H1 (cell line): ENCODE measurements at regions not wholly inside any gene's neighbourhood (a gene's known extent, or its start where the extent isn't known, plus 50 kb on each side); places are given as distances from the start of the nearest gene placed in this dataset.
A peak's percentile ranks its signal among the peaks of the same experiment; 100 is the strongest.

ENCODE experiments used
- CTCF ChIA-PET: fragments of 300-600 bp; sonication (Branson Sonifier 250); formaldehyde crosslinking; loops from one replicate; lab custom pipeline; 2021; ENCODE audit not compliant: partially characterized antibody; lab: Charles Lee
- POLR2A ChIA-PET: fragments of 300-600 bp; sonication (Branson Sonifier 250); formaldehyde crosslinking; loops from one replicate; lab custom pipeline; 2021; ENCODE audit warnings: inconsistent platforms; ENCODE audit not compliant: partially characterized antibody; lab: Charles Lee
- DNase-seq, 2 experiments: peaks; one replicate each; pipeline versions ENCODE4 v3.0.0 to v3.0.0-alpha.2; 2010 to 2022; ENCODE audit warnings: low spot score in 2 of 2, low read depth in 1 of 2, mixed read lengths in 1 of 2
- FAIRE-seq: peaks from 2 replicates; lab custom pipeline; 2011; peaks lifted over from hg19 to GRCh38; lab: Jason Lieb, UNC
- H2AFZ ChIP-seq: 2 replicates; pipeline ENCODE4 v1.8.1; 2012; ENCODE audit warnings: low read length, inconsistent platforms
- H2AK5ac ChIP-seq: 2 replicates; pipeline ENCODE4 v1.6.1; 2013; ENCODE audit warnings: low read depth, low read length
- H2BK120ac ChIP-seq: replicated peaks from 2 replicates; pipeline ENCODE3; 2013; ENCODE audit warnings: low read depth, low read length, inconsistent platforms
- H2BK12ac ChIP-seq: 2 replicates; pipeline ENCODE4 v1.6.1; 2013; ENCODE audit warnings: low read depth, low read length
- H2BK15ac ChIP-seq: 2 replicates; pipeline ENCODE4 v1.6.1; 2013; ENCODE audit warnings: low read length
- H2BK20ac ChIP-seq: 2 replicates; pipeline ENCODE4 v1.6.1; 2013; ENCODE audit warnings: low read length
- H2BK5ac ChIP-seq: 2 replicates; pipeline ENCODE4 v1.6.1; 2013; ENCODE audit warnings: low read depth, low read length
- H3K14ac ChIP-seq: 2 replicates; pipeline ENCODE4 v1.6.1; 2013; ENCODE audit warnings: inconsistent platforms; ENCODE audit not compliant: insufficient read length
- H3K18ac ChIP-seq: 2 replicates; pipeline ENCODE4 v1.6.1; 2013; ENCODE audit warnings: low read length; ENCODE audit errors: extremely low read depth
- H3K23ac ChIP-seq: 2 replicates; pipeline ENCODE4 v1.6.1; 2013; ENCODE audit warnings: inconsistent platforms; ENCODE audit not compliant: insufficient read length
- H3K23me2 ChIP-seq: 2 replicates; pipeline ENCODE4 v1.6.1; 2013; ENCODE audit warnings: low read depth, low read length
- H3K27ac ChIP-seq: 2 replicates; pipeline ENCODE4 v1.6.1; 2011; ENCODE audit warnings: low read depth, low read length, inconsistent platforms
- H3K27me3 ChIP-seq, 4 experiments: replicated peaks in 1 of 4; 1 replicate in 1 of 4; 2 replicates in 3 of 4; pipeline versions ENCODE4 v1.6.1 to v1.8.1; 2011 to 2013; ENCODE audit warnings: low read length in 3 of 4, mild to moderate bottlenecking in 3 of 4, inconsistent platforms in 2 of 4, mixed read lengths in 2 of 4, moderate library complexity in 1 of 4; ENCODE audit not compliant: control insufficient read depth in 3 of 4, insufficient read depth in 3 of 4; ENCODE audit errors: extremely low read depth in 1 of 4
- H3K36me3 ChIP-seq, 4 experiments: 2 replicates each; pipeline versions ENCODE4 v1.6.1 to v1.8.1; 2011 to 2013; ENCODE audit warnings: mild to moderate bottlenecking in 4 of 4, low read length in 3 of 4, moderate library complexity in 2 of 4, control low read depth in 1 of 4, inconsistent platforms in 1 of 4; ENCODE audit not compliant: insufficient read depth in 4 of 4, control insufficient read depth in 2 of 4
- H3K4ac ChIP-seq: replicated peaks from 2 replicates; pipeline ENCODE3; 2013; ENCODE audit warnings: low read length, low read depth, mixed read lengths, inconsistent platforms; ENCODE audit not compliant: insufficient read length
- H3K4me1 ChIP-seq, 4 experiments: replicated peaks in 1 of 4; 1 replicate in 1 of 4; 2 replicates in 3 of 4; pipeline versions ENCODE4 v1.6.1 to v1.8.1; 2011 to 2013; ENCODE audit warnings: low read length in 3 of 4, inconsistent platforms in 2 of 4, mixed read lengths in 1 of 4; ENCODE audit not compliant: insufficient read depth in 4 of 4, control insufficient read depth in 3 of 4
- H3K4me2 ChIP-seq, 2 experiments: 2 replicates each; pipeline versions ENCODE4 v1.6.1 to v1.8.1; 2011 to 2013; ENCODE audit warnings: low read depth in 2 of 2, low read length in 2 of 2, control low read depth in 1 of 2, inconsistent platforms in 1 of 2, mild to moderate bottlenecking in 1 of 2; ENCODE audit not compliant: insufficient read depth in 1 of 2
- H3K4me3 ChIP-seq, 4 experiments: fragments of 200-600, 300-600 bp in 1 of 4; sonication (generic), shearing (Covaris generic), sonication (Bioruptor Twin) in 1 of 4; 2 replicates each; pipeline versions ENCODE4 v1.5.1 to v1.8.1; 2011 to 2016; ENCODE audit warnings: low read length in 4 of 4, low read depth in 3 of 4, control low read depth in 2 of 4, inconsistent platforms in 2 of 4, mild to moderate bottlenecking in 2 of 4, mixed read lengths in 1 of 4, moderate library complexity in 1 of 4; ENCODE audit not compliant: insufficient read depth in 2 of 4; ENCODE audit errors: extremely low read depth in 1 of 4
- H3K56ac ChIP-seq: replicated peaks from 2 replicates; pipeline ENCODE3; 2013; ENCODE audit warnings: low read depth, mild to moderate bottlenecking, mixed read lengths, low read length, inconsistent platforms; ENCODE audit not compliant: insufficient read length
- H3K79me1 ChIP-seq: 2 replicates; pipeline ENCODE4 v1.6.1; 2013; ENCODE audit warnings: low read depth, low read length, control low read depth
- H3K79me2 ChIP-seq, 2 experiments: 2 replicates each; pipeline versions ENCODE4 v1.6.1 to v1.8.1; 2012 to 2013; ENCODE audit warnings: low read length in 2 of 2, mild to moderate bottlenecking in 2 of 2, inconsistent platforms in 1 of 2; ENCODE audit not compliant: insufficient read depth in 2 of 2, control insufficient read depth in 1 of 2
- H3K9ac ChIP-seq, 4 experiments: replicated peaks in 1 of 4; 1 replicate in 1 of 4; 2 replicates in 3 of 4; pipeline versions ENCODE4 v1.6.1 to v1.8.1; 2011 to 2013; ENCODE audit warnings: low read depth in 3 of 4, low read length in 3 of 4, control low read depth in 2 of 4, mild to moderate bottlenecking in 2 of 4, moderate library complexity in 2 of 4, inconsistent platforms in 1 of 4; ENCODE audit errors: extremely low read depth in 1 of 4
- H3K9me3 ChIP-seq, 2 experiments: 2 replicates each; pipeline versions ENCODE4 v1.6.1 to v1.8.1; 2012 to 2013; ENCODE audit warnings: mild to moderate bottlenecking in 2 of 2, moderate library complexity in 2 of 2, control low read depth in 1 of 2, inconsistent platforms in 1 of 2, low read depth in 1 of 2, low read length in 1 of 2, mixed read lengths in 1 of 2; ENCODE audit not compliant: insufficient read depth in 2 of 2
- H4K20me1 ChIP-seq, 2 experiments: replicated peaks in 1 of 2; 2 replicates each; pipeline versions ENCODE3 to v1.8.1; 2011 to 2013; ENCODE audit warnings: inconsistent platforms in 2 of 2, low read length in 2 of 2, mild to moderate bottlenecking in 1 of 2; ENCODE audit not compliant: insufficient read depth in 2 of 2, control insufficient read depth in 1 of 2
- H4K5ac ChIP-seq: 2 replicates; pipeline ENCODE4 v1.6.1; 2013; ENCODE audit warnings: low read length, low read depth, mixed read lengths, inconsistent platforms; ENCODE audit not compliant: insufficient read length
- H4K8ac ChIP-seq: 2 replicates; pipeline ENCODE4 v1.8.0; 2013; ENCODE audit warnings: mild to moderate bottlenecking, moderate library complexity, low read length, inconsistent platforms; ENCODE audit not compliant: insufficient read depth; ENCODE audit errors: extremely low read depth
- H4K91ac ChIP-seq: replicated peaks from 2 replicates; pipeline ENCODE3; 2013; ENCODE audit warnings: low read length, mixed read lengths, inconsistent platforms; ENCODE audit not compliant: insufficient read length
- CEBPB ChIP-seq: IDR thresholded peaks from 2 replicates; pipeline ENCODE4 v1.6.1; 2012; ENCODE audit warnings: low read depth, low read length
- CREB1 ChIP-seq: IDR thresholded peaks from 2 replicates; pipeline ENCODE4 v1.6.1; 2012; ENCODE audit warnings: inconsistent platforms
- EGR1 ChIP-seq: IDR thresholded peaks from 2 replicates; pipeline ENCODE4 v1.6.1; 2011; ENCODE audit warnings: low read depth, low read length, borderline replicate concordance
- EP300 ChIP-seq, 2 experiments: IDR thresholded peaks; 1 replicate in 1 of 2; 2 replicates in 1 of 2; pipeline ENCODE4 v1.6.1; 2011 to 2012; ENCODE audit warnings: low read depth in 2 of 2, low read length in 2 of 2, mild to moderate bottlenecking in 2 of 2, borderline replicate concordance in 1 of 2, inconsistent platforms in 1 of 2, moderate library complexity in 1 of 2
- HDAC6 ChIP-seq: IDR thresholded peaks from one replicate; pipeline ENCODE4 v1.7.1; 2012; ENCODE audit warnings: low read depth, mild to moderate bottlenecking, inconsistent platforms, low read length, moderate library complexity
- JUND ChIP-seq: IDR thresholded peaks from 2 replicates; pipeline ENCODE4 v1.6.1; 2011; ENCODE audit warnings: mild to moderate bottlenecking, improper control_type of control experiment, low read length
- KDM1A ChIP-seq: fragments of 200-600, 300-600 bp; sonication (generic); IDR thresholded peaks from 2 replicates; pipeline ENCODE4 v1.7.1; 2016; ENCODE audit warnings: mild to moderate bottlenecking, low read length, borderline replicate concordance
- PHF8 ChIP-seq: fragments of 200-600 bp; sonication (generic); conservative IDR thresholded peaks from 2 replicates; pipeline ENCODE4 v1.7.1; 2012; ENCODE audit warnings: low read depth, mild to moderate bottlenecking, inconsistent platforms, low read length, moderate library complexity
- POLR2AphosphoS5 ChIP-seq: IDR thresholded peaks from 2 replicates; pipeline ENCODE4 v1.6.1; 2011; ENCODE audit warnings: low read depth, low read length
- SP4 ChIP-seq: IDR thresholded peaks from 2 replicates; pipeline ENCODE4 v1.6.1; 2012; ENCODE audit warnings: low read length, inconsistent platforms
- SRF ChIP-seq: IDR thresholded peaks from 2 replicates; pipeline ENCODE4 v1.6.1; 2011; ENCODE audit warnings: mild to moderate bottlenecking, low read depth, low read length, moderate library complexity
- TEAD4 ChIP-seq: IDR thresholded peaks from 2 replicates; pipeline ENCODE4 v1.6.1; 2012; ENCODE audit warnings: low read depth, low read length, inconsistent platforms, mixed read lengths
- YY1 ChIP-seq: IDR thresholded peaks from 2 replicates; pipeline ENCODE4 v1.6.1; 2011; ENCODE audit warnings: low read depth, mild to moderate bottlenecking, low read length
- WGBS, 2 experiments: shearing (Covaris generic) in 1 of 2; methylation state at CpG; one replicate each; pipeline versions ENCODE4 v1.1.6 to v1.1.7; 2013 to 2015; ENCODE audit warnings: low lambda C conversion rate in 2 of 2, mixed read lengths in 2 of 2, inconsistent platforms in 1 of 2, low coverage in 1 of 2, missing lambda C conversion rate in 1 of 2; ENCODE audit not compliant: insufficient replicate concordance in 2 of 2, insufficient coverage in 1 of 2, insufficient read length in 1 of 2; ENCODE audit errors: extremely low coverage in 1 of 2, missing lambda C conversion rate in 1 of 2; 5-methylcytosine and 5-hydroxymethylcytosine counted together

DNA sequence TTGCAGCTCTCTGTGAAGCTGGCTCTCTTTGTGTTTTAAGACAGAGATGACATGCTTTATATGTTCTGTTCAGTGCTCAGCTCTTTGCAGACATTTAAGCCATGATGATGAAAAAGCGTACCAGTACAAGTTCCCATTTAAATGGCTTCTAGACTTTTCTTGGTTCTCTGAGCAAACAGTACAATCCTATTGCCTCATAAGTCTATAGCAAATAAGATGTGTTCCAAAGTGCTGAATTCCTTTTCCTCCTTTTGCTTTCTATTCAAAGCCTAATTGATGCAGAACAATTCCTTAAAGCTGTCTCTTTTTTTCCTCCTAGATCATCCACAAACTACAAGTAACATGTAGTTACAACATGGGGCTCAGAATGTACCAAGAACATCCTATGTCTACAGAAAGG is 168.8 kb upstream of the SPATS2L start:
- Histone ChIP-seq H3K27me3 (no peaks in the 10 kb centered on the region), H4K20me1 (no peaks in the 10 kb centered on the region), H3K4me2 (no peak overlapping the region), H2AFZ (no peak overlapping the region), H3K36me3 (peaks cover 0 to 9% (median 2%) of the 10 kb centered on the region in 4 experiments; a peak in 3 of 8 replicates), H3K9me3 (peaks cover 16 to 17% of the 10 kb centered on the region in 2 experiments), H3K4ac (peak overlapping the region; percentile 12), H2BK120ac (peak overlapping the region; percentile 99), H2BK20ac (peak overlapping the region; percentile 98), H4K91ac (peak overlapping the region; percentile 81), H3K56ac (no peak overlapping the region), H3K79me2 (no peaks in the 10 kb centered on the region), H2BK15ac (no peak overlapping the region), H4K8ac (no peak overlapping the region), H3K9ac (no peak overlapping the region; a peak in 1 of 7 replicates), H2AK5ac (peak overlapping the region; percentile 66; the same call in 1 of the 2 replicates), H3K14ac (no peak overlapping the region), H2BK12ac (peak overlapping the region; percentile 99), H3K27ac (no peak overlapping the region), H3K79me1 (no peaks in the 10 kb centered on the region), H4K5ac (no peak overlapping the region), H3K4me3 (no peak overlapping the region), H3K18ac (peak overlapping the region; percentile 65; the same call in 1 of the 2 replicates), H3K4me1 (peaks cover 0 to 7% (median 4%) of the 10 kb centered on the region in 4 experiments; a peak in 4 of 7 replicates), H2BK5ac (peak overlapping the region; percentile 89; the same call in 1 of the 2 replicates), H3K23ac (no peak overlapping the region), H3K23me2 (no peaks in the 10 kb centered on the region)
- no peak for TF ChIP-seq JUND
- no peak for TF ChIP-seq EGR1
- TF ChIP-seq PHF8 = no peak
- no peak for TF ChIP-seq HDAC6
- TF ChIP-seq EP300 (IDR thresholded peaks at IDR 0.05; ENCODE audit: borderline replicate concordance in 1 of 2, low read depth in 2 of 2, low read length in 2 of 2) = no peak
- no peak for TF ChIP-seq CEBPB
- no peak for TF ChIP-seq SP4
- no peak for TF ChIP-seq SRF
- TF ChIP-seq POLR2AphosphoS5 = no peak
- no peak for TF ChIP-seq KDM1A
- no peak for TF ChIP-seq TEAD4
- TF ChIP-seq YY1 = no peak
- no peak for TF ChIP-seq CREB1
- ChIA-PET CTCF (interaction anchor here (0.7 to 3.0 kb wide), 2 partner anchors 48 to 83 kb away, joined by 3 to 10 read pairs; no protein-coding TSS in a partner anchor), POLR2A (interaction anchor here (1.0 kb wide), 1 partner anchor 257 kb away, joined by 3 read pairs; no protein-coding TSS in a partner anchor)
- no peak for DNase-seq
- FAIRE-seq = no peak
- 90% methylated on average over 1 of the region's 1 CpG; no CpG with 5 or more reads in 1 of the 2 experiments for WGBS, 2 experiments
